MV-4-11 (cell line): ENCODE measurements at regions not wholly inside any gene's neighbourhood (a gene's known extent, or its start where the extent isn't known, plus 50 kb on each side); places are given as distances from the start of the nearest gene placed in this dataset.
"Not testable (repeated sequence)": the region's sequence is repeated elsewhere in the genome, so short reads cannot be mapped to it uniquely, and the experiment has no call there.

Source experiments
- DNase-seq: peaks from one replicate; lab custom pipeline; 2025; lab: John Stamatoyannopoulos, UW

GRCh38 chr14:82587226-82587625 is 1053.6 kb upstream of the SEL1L start:
- DNase-seq = no peak

DNA sequence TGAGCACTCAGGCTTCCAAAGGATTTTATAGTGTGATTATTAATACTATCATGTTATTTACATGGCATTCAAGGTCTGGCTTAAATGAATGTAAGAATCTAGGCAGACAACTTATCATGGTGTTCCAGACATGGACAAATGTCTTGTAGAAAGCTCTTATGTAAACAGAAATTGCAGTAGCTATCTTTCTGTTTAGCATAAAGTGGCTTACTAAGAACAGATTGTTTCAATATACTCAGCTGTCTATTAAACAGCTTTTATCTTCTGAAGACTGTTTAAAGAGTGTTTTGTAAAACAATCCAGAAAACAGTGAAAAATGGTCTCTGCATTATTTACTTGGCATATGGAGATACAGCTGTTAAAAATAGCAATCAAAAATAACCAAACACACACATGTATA is 1061.8 kb upstream of the SEL1L start:
- no peak for DNase-seq

DNA sequence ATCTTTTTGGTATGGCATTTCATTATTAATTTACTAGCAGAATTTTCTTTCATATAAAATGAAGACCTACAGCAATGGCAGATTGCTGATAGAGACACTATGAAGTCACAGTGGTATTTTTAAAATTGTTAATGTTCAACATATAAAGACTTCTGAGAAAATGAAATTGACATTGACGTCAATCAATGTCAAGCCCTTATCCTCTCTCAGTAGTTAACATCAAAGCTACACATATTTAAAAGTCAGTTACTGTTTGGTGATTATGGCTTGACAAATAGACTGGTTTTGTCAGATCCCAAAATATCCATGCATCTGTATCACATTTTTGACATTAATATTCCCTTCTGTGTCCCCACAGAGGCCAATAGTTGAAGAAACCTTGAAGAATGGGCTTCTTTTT is 1069.1 kb upstream of the SEL1L start:
- DNase-seq = no peak

GRCh38 chr14:82604819-82605218 is 1071.2 kb upstream of the SEL1L start:
- no peak for DNase-seq

- no peak for DNase-seq
Measured at GRCh38 chr14:82621881-82622450, 1088.3 kb upstream of the SEL1L start.

DNA sequence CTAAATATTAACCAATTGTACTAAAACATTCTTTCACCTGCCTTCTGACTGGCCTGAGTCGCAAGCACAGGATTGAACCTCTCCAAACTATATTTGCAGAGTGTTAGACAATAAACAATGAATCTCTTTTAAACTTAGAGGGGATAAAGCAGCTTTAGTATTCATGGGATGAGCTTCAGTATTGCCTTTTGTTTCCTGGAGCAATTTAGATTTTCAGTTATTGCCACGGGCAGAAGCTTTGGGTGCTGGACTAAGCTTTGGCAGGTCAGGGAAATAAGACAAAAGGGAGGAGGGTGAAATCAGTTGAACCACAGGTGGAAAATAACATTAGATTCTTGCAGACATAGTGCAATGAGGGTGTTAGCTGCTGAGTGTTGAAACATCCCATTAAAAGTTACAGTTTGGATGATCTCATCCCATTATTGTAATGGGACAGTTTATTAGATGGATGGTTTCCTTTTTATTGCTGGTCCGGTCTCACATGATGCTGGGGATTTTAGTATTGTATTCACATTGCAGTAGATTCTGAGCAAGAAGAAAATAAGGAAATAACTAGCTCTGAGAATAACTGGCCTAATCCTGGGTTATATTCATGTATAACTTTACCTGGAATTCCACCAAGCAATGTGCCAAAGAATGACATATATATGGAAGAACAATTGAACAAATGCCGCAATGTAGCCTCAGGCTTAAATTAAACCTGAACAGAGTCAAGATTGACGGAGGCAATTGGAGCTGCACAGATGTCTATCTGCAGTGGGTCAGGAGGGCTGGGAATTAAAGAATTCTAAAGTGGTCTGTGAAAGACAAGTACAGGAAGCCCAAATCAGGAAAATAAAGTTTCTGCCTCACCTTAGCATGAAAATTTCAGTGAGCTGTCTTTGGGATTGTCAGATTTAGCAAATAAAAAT is 1092.8 kb upstream of the SEL1L start:
- DNase-seq = no peak

- DNase-seq = no peak
Measured at GRCh38 chr14:82635915-82636314, 1102.3 kb upstream of the SEL1L start.

- no peak for DNase-seq
Measured at GRCh38 chr14:82636426-82636825, 1102.8 kb upstream of the SEL1L start.

DNA sequence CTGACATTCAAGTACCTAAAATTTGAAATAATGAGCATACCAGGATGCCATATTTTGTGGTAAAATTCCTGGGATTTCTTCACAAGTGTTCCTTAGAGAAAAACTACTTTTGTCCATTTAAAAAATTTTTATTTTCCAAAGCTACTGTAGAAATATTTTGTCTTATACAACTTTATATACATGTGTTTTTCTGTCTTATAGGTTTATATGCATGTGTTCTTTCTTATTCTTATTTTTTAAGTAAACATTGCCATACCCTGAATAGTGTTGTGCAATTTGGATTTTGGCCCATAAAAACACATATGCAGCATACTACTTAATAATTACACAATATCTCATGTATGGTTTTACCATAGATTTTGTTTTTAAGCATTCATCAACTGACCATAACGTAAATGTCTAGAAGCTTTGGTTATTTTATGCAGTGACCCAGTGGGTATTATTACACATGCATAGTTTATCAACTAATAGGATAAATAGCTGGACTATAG is 1107.4 kb upstream of the SEL1L start:
- no peak for DNase-seq

- no peak for DNase-seq
Measured at GRCh38 chr14:82642425-82642824, 1108.8 kb upstream of the SEL1L start.

DNA sequence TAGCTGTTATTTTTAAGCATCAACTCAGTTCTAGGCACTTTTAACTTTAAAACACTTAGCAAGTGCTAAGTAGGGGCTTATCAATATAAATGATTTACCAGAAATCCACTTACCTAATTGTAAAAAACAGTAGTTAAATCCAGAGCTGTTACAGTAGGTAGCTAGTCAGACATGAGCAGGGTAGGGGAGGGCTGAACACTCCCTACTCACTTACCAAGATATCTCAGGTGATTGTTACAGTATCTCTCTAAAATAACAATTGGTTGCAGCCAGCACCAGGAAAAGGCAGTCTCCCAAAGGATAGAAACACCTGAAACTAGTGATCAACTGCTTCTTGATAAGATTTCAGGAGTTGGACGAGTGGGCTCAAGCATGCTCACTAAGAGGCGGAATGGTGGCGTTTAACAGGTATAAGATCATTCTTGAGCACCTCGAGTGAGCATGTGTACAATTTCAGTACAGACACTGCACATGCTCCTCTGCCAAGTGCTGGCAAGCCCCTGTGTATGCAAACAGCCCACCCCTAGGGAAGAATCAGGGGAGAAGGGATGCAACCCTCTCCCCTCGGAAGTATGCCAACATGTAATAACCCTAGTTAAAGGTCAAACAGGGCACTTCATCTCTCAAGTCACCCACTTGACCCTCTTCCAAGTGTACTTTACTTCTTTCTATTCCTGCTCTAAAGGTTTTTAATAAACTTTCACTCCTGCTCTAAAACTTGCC is 1113.6 kb upstream of the SEL1L start:
- no peak for DNase-seq

DNA sequence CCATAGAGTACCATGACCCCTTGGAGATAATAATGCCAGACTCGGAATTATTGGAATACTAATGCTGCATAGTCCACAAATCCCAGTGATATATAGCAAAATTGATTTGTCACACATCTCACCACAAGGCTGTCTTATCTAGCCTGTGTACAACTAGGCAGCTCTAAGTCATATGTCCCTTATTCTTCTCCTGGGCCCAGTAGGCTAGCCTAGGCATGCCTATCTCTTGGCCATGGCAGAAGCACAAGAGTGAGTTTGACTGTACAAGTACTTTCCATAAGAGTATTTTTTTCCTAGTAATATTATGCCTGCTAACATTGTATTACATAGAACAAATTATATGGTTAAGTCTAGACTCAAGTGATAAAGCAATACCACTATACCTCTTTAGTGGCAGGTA is 1122.1 kb upstream of the SEL1L start:
- no peak for DNase-seq

DNA sequence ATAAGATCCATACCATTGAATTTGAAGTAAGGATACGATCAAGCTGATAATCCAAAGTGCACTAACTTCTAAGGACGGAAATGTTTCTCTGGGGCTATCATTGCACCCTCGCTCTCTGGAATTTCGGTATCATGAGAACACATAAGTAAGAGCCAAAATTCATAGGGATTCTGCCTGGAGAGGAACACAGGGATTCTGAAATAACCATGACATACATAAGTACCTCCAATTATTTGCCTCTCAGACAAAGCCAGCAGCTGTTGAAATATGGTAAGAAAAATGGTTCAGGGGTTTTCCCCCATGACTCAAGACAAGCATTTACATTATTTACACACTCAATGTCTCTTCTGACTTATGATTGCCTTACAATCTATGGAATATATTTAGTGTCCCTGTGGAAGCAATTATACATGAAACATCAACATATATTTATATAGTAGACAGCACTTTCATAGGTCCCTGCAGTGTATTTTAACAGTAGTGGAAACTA is 1123.6 kb upstream of the SEL1L start:
- no peak for DNase-seq

DNA sequence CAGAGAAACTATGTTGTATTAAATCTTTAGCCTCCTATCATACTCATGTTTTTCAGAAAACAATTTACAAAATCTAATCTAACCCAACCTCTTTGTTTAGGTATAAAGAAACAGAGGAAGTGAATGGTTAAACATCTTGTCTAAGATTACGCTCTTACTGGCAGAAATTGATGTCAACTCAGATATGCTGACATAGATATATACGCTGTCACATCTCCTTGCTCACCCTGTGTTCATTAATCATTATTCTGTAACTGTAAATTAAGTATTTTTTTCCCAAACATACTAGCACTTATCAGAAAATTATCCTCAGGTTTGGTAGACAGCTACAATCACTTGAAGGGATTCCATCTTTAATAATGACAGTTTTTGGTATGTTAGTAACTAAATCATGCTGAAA is 1127.6 kb upstream of the SEL1L start:
- no peak for DNase-seq

DNA sequence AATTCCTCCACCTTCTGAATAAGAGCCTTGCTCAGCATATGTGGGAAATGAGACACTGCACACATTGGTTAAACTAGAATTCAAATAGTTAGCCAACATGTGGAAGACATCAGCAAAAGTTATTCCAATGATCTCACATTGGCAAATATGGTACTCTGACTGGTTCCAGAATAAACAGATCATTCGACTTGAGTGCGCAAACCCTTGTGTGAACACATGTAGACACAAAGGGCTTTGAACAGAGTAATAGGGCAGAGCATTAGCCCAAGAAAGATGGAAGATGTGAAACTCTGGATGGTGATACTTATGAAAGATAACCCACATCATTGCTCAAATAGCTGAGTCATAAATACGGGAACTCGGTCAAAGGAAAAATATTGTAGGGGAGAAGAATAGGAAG is 1133.4 kb upstream of the SEL1L start:
- DNase-seq = no peak

DNA sequence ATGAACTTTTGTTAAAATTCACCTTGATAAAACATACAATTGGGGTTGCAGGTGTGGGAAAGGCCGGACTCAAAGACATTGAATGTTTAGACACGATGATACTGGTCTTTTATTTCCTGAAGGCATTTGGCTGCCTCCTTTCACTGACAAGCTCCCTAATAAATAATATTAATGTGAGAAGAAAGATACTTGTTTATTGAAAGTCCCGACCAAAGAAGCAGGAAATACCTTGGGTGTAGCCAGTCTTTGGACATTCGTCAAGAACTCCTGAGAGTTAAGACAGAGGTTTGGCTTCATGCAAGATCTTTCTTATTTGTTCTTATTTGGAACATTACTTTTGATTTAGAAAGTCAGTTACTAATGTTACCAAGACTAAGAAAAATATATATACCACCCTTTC is 1133.8 kb upstream of the SEL1L start:
- no peak for DNase-seq

DNA sequence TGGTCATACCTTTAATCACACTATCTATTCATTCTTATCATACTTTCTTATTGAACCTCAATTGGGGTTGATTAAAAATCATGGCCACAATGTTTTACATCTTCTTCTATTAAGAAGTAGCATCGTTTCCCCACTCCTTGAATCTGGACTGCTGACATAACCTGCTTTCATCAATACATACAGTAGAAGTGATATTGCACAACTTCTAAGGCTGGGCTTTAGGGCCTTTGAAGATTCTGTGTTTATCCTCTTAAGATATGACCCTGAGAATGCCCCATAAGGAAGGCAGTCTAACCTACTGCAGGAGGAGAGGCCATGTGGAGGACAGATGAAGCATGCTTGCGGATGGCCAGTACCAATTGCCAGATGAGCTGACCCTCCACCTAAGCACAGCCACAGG is 1142.8 kb upstream of the SEL1L start:
- DNase-seq = no peak

- no peak for DNase-seq
Measured at GRCh38 chr14:82689948-82690347, 1156.3 kb upstream of the SEL1L start.

GRCh38 chr14:82691191-82691590 is 1157.5 kb upstream of the SEL1L start:
- DNase-seq = not testable (repeated sequence)

DNA sequence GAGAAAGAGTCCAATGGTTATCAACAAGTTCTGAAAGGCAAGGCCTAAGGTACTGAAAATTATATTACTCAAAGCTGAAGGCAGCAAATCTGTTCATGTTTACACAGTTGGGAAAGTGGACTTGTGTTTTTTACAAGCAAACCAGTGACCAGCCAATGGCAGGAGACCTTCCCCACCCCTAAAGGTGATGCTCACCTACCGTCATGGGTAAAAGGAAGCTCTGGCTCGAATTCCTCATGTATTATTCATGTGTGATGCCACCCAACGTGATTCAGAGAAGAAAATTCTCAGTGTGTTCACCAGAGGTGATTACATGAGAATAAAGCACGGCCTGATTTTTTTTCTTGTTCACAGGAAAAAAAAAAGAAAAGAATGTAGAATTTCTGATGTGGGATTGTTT is 1161.2 kb upstream of the SEL1L start:
- no peak for DNase-seq

DNA sequence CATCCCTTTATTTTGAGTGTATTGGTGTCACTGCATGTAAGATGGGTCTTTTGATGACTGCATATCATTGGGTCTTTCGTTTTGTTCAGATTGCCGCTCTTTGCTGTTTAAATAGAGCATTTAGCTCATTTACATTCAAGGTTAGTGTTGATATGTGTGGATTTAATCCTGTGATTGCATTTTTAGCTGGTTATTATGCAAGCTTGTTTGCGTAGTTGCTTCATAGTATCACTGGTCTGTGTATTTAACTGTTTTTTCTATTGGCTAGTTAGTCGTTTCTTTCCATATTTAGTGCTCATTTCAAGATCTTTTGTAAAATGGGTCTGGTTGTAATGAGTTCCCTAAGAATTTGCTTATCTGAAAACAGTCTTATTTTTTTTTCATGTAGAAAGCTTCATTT is 1170.6 kb upstream of the SEL1L start:
- DNase-seq = no peak

- peak; percentile 18 for DNase-seq
Measured at GRCh38 chr14:82710267-82710841, 1176.7 kb upstream of the SEL1L start.
